ENCODE measurements at regions not wholly inside any gene's neighbourhood (a gene's known extent, or its start where the extent isn't known, plus 50 kb on each side); places are given as distances from the start of the nearest gene placed in this dataset.

DNA sequence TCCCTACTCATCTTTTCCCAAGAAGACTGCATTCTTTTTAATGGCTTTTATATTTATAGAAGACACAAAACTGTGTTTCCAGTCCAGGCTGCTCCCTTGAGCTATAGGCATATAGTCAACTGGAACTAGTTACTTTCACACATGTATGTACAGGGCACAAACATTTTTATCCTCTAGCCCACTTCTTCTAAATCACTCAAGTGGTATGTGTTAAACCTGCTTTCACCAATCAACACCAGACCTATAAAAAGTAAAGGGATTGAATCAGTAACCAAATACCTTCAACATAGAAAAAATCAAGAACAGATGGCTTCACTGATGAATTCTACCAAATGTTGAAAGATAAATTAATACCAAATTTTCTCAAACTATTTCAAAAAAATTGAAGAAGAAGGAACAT is 584.2 kb upstream of the SLITRK1 start:
- TF ChIP-seq CTCF (IDR thresholded peaks at IDR 0.05) (no peak), POLR2A (IDR thresholded peaks at IDR 0.05) (no peak)
